ENCODE measurements at regions not wholly inside any gene's neighbourhood (a gene's known extent, or its start where the extent isn't known, plus 50 kb on each side); places are given as distances from the start of the nearest gene placed in this dataset.
"Not testable (repeated sequence)": the region's sequence is repeated elsewhere in the genome, so short reads cannot be mapped to it uniquely, and the experiment has no call there.

- DNase-seq (ENCODE audit: low spot score): no peak
Measured at GRCh38 chr2:187057466-187057865, 208.5 kb upstream of the ZSWIM2 start.

GRCh38 chr2:187056416-187057334 is 207.7 kb upstream of the ZSWIM2 start:
- DNase-seq (ENCODE audit: low spot score): no peak

- no peak for DNase-seq (ENCODE audit: low spot score)
Measured at GRCh38 chr2:187055463-187055862, 206.5 kb upstream of the ZSWIM2 start.

DNA sequence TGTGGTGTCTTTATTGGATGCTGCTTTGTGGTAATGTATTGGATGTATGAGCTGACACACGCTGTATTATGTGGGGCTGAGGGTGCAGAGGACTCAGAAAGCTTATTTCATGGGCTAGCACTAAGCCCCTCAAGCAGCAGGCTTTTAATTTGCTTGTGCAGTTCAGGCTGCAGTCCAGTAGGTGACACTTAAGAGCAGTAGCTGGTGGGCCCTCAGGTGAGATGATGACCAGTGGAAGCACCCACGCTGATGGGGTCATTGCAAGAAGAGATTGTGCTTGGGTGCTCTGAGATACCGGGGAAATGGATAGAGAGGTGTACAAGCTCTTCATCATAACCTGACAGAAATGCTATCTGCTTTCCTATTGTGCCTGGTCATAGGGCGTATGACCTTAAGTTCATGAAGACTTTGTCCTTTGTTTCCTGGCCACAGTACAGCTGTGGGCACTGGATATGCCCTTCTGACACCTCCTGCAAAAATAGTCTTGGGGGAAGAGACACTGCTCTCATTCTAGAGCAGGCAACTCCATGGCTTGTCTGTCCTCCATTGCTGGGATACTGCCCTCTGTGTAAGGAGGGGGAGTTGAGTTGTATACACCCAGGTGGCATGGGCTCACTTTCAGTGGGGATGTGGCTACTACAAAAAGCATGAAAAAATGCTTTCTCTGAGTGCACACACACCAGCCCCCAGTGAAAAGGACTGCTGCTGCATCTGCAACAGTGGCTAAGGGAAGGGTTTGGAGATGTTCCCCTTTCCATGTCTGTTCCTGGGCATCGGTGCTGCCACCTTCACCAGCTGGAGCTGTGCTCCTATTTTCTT is 205.7 kb upstream of the ZSWIM2 start:
- no peak for DNase-seq (ENCODE audit: low spot score)

DNA sequence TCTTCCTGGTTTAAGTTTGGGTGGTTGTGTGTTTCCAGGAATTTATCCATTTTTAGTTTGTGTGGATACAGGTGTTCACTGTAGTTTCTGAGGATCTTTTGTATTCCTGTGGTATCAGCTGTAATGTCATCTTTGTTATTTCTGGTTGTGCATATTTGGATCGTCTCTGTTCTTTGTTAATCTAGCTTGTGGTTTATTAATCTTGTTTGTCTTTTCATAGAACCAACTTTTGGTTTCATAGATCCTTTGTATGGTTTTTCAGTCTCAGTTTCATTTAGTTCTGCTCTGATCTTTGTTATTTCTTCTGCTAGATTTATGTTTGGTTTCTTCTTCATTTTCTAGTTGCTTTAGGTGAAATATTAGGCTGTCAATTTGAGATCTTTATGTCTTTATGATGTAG is 202.4 kb upstream of the ZSWIM2 start:
- no peak for DNase-seq (ENCODE audit: low spot score)

- DNase-seq (ENCODE audit: low spot score): no peak
Measured at GRCh38 chr2:187050409-187050998, 201.5 kb upstream of the ZSWIM2 start.

GRCh38 chr2:187037310-187037709 is 188.3 kb upstream of the ZSWIM2 start:
- no peak for DNase-seq (ENCODE audit: low spot score)

DNA sequence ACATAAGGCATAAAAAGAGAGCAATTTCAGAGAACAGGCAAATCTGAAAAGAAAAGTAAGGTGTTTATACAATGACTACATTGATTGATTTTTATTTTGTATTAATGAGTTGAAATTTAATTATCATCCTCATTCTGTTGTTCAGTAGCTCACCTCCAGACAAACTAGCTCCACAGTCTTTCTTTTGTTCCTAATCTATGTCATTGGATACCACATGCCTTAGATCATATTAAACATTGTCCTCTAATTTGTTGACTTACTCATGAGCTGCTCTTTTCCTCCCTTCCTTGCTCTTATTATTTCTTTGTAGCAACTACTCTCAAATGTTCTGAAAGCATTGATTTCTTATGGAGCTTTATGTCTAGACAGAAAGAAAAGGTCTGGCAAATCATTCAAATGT is 185.5 kb upstream of the ZSWIM2 start:
- no peak for DNase-seq (ENCODE audit: low spot score)

- no peak for DNase-seq (ENCODE audit: low spot score)
Measured at GRCh38 chr2:187024739-187025138, 175.8 kb upstream of the ZSWIM2 start.

- DNase-seq (ENCODE audit: low spot score): not testable (repeated sequence)
Measured at GRCh38 chr2:187023996-187024395, 175.0 kb upstream of the ZSWIM2 start.

DNA sequence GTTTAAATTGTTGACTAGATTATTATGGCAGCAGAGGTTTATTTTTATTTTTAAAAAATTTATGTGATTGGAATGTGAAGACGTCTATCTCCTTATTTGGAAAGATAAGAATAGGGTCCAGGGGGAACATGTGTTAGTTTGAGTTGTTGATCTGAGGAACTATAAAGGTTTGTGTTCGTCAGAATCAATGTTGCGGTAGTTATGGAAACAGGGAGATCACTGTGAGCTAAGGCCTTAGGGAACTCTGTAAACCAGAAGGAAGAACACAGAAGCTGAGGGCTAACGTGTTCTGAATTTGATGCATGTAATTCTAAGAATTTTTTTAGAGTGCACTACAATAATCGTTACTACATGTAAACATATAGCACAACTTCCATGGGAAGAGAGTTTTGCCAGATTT is 168.5 kb upstream of the ZSWIM2 start:
- no peak for DNase-seq (ENCODE audit: low spot score)

- no peak for DNase-seq (ENCODE audit: low spot score)
Measured at GRCh38 chr2:187013058-187013457, 164.1 kb upstream of the ZSWIM2 start.

GRCh38 chr2:187011206-187011832 is 162.3 kb upstream of the ZSWIM2 start:
- no peak for DNase-seq (ENCODE audit: low spot score)

- no peak for DNase-seq (ENCODE audit: low spot score)
Measured at GRCh38 chr2:187009483-187010239, 160.7 kb upstream of the ZSWIM2 start.

DNA sequence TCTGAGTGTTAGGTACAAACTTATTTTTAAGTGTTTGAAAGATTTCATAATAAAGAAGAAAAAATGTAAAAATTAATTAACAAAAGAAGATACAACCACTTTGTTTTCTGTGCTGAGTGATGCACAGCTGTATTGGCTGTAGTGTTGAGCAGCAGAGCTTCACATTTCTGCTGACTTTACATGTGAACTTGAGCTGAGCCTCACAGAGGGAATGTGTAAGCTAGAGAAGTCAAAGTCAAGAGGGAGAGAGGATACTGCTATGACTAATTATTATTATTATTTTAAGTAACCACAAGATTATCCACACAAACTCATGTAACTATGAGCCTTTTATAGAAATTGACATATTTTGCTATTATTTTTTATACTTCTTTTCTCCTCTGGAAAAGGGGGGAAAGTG is 159.1 kb upstream of the ZSWIM2 start:
- no peak for DNase-seq (ENCODE audit: low spot score)

GRCh38 chr2:187003611-187004010 is 154.6 kb upstream of the ZSWIM2 start:
- DNase-seq (ENCODE audit: low spot score): no peak

DNA sequence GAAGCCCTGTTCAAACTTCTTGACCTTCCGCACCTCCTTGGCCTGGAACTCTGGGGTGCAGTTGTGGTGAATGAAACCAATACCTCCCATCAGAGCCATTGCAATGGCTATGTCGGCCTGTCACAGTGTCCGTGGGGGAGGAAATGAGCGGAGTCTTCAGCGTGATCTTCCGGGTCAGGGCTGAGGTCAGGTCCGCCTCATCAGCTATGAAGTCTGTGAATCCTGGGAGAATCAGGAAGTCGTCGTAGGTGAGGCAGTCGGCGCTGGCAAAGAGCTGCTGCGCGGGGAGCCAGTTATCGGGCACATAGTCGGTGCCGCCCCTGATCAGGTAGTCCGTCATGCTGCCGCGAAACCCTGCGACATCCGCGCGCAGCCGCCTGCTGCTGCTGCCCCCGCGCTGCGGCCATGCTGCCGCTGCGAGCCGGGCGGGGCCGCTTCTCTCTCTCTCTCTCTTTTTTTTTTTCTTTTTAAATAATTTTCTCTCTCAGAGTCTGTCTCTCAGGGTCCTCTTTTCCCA is 154.1 kb upstream of the ZSWIM2 start:
- no peak for DNase-seq (ENCODE audit: low spot score)

- no peak for DNase-seq (ENCODE audit: low spot score)
Measured at GRCh38 chr2:187002242-187002641, 153.3 kb upstream of the ZSWIM2 start.

- DNase-seq (ENCODE audit: low spot score): no peak
Measured at GRCh38 chr2:187001248-187001647, 152.3 kb upstream of the ZSWIM2 start.

DNA sequence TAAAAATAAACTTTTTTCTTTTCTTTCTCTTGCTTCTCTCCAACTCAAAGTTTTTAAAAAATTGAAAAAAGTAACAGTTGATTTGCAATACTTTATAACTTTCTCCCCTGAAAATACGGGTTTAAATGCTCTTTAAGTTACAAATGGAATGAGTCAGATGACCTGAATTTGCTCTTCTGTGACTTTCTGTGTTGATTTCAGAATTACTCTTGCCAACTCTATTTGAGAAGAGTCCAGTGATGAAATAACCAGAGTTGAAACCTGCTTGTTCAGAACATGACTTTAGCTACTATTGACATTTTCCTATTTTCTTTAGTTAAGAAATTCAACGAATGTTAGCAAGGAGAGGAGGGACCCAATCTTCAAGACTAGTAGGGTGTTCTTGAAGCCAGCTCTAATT is 146.1 kb upstream of the ZSWIM2 start:
- no peak for DNase-seq (ENCODE audit: low spot score)

DNA sequence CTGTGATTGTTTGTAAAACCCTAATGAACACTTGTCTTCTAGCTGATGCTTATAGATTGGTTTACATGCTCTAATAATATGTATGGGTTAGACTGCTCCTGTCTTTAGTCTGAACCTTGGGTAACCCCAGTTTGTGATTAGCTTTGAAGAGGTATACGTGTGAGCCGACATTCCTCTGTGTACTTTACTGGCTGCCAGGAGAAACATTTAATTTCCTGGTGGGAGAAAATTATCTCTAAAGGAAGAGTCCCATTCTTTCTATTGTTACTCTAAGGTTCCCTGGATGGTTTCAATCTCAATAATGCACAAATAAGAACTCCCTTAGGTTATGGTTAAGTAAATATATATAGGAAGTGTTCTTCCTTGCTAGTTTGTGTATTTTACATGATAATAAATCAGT is 143.6 kb upstream of the ZSWIM2 start:
- no peak for DNase-seq (ENCODE audit: low spot score)
